ENCODE measurements at regions not wholly inside any gene's neighbourhood (a gene's known extent, or its start where the extent isn't known, plus 50 kb on each side); places are given as distances from the start of the nearest gene placed in this dataset.

- FAIRE-seq, result no peak
- Histone ChIP-seq H3K27me3 (ENCODE audit: control insufficient read depth in 1 of 2, insufficient read depth in 2 of 2, low read length in 2 of 2) (no peaks in the 10 kb centered on the region; a peak in 1 of 5 replicates), H3K4me2 (ENCODE audit: low read depth, low read length) (no peak overlapping the region), H3K4me1 (ENCODE audit: insufficient read depth, low read length) (peaks cover 17% of the 10 kb centered on the region), H4K20me1 (ENCODE audit: insufficient read depth, low read length) (no peaks in the 10 kb centered on the region), H2AFZ (ENCODE audit: low read length) (no peak overlapping the region), H3K4me3 (replicated peaks in 1 of 3; ENCODE audit: insufficient read depth in 1 of 3, low read depth in 2 of 3, low read length in 3 of 3) (no peak overlapping the region), H3K9me3 (ENCODE audit: low read length) (no peaks in the 10 kb centered on the region), H3K9ac (ENCODE audit: insufficient read depth, low read depth, low read length) (no peak overlapping the region), H3K36me3 (replicated peaks in 1 of 2; ENCODE audit: control insufficient read depth in 1 of 2, insufficient read depth in 2 of 2, low read length in 2 of 2) (no peaks in the 10 kb centered on the region), H3K79me2 (ENCODE audit: insufficient read depth, low read length) (no peaks in the 10 kb centered on the region), H3K27ac (ENCODE audit: extremely low read length, insufficient read depth, low read length) (no peak overlapping the region)
- WGBS (ENCODE audit: low lambda C conversion rate), result 18% methylated on average over 1 of the region's 1 CpG
- CTCF ChIA-PET (ENCODE audit: low intra/inter-chr PET ratio, low total read pairs), result no interaction called here
- POLR2A ChIA-PET, result no interaction called here
- ATAC-seq, result no peak
- intact Hi-C loops (cut with micrococcal nuclease; ENCODE audit: unreplicated experiment) (no loop called here), in situ Hi-C loops (cut with HindIII; ENCODE audit: extremely low pct_ligation_motif_present, low pct_unique_long_range_greater_than_20kb) (no loop called here)
- no peak for DNase-seq (ENCODE audit: low spot score)
- no TSS peak for BruUV-seq (replicated peaks)
- TF ChIP-seq ZNF496 (CRISPR knock-in tag; IDR thresholded peaks at IDR 0.05; ENCODE audit: insufficient replicate concordance), result no peak
Observed at GRCh38 chr2:57897920-57898319, 148.7 kb upstream of the VRK2 start.

GRCh38 chr2:57899898-57900297, 146.7 kb upstream of the VRK2 start:
- Histone ChIP-seq H2AFZ (ENCODE audit: low read length) (no peak overlapping the region), H4K20me1 (ENCODE audit: insufficient read depth, low read length) (no peaks in the 10 kb centered on the region), H3K9me3 (ENCODE audit: low read length) (no peaks in the 10 kb centered on the region), H3K27me3 (ENCODE audit: control insufficient read depth in 1 of 2, insufficient read depth in 2 of 2, low read length in 2 of 2) (no peaks in the 10 kb centered on the region; a peak in 1 of 5 replicates), H3K36me3 (replicated peaks in 1 of 2; ENCODE audit: control insufficient read depth in 1 of 2, insufficient read depth in 2 of 2, low read length in 2 of 2) (no peaks in the 10 kb centered on the region), H3K4me2 (ENCODE audit: low read depth, low read length) (no peak overlapping the region), H3K79me2 (ENCODE audit: insufficient read depth, low read length) (no peaks in the 10 kb centered on the region), H3K4me1 (ENCODE audit: insufficient read depth, low read length) (no peaks in the 10 kb centered on the region), H3K4me3 (replicated peaks in 1 of 3; ENCODE audit: insufficient read depth in 1 of 3, low read depth in 2 of 3, low read length in 3 of 3) (no peak overlapping the region), H3K9ac (ENCODE audit: insufficient read depth, low read depth, low read length) (no peak overlapping the region), H3K27ac (ENCODE audit: extremely low read length, insufficient read depth, low read length) (no peak overlapping the region)
- no TSS peak for BruUV-seq (replicated peaks)
- intact Hi-C loops (cut with micrococcal nuclease; ENCODE audit: unreplicated experiment), result loop anchor here (10.0 kb wide), 1 partner anchor 655 kb away; no protein-coding TSS in a partner anchor
- ChIA-PET CTCF (ENCODE audit: low intra/inter-chr PET ratio, low total read pairs) (no interaction called here), POLR2A (no interaction called here)
- ATAC-seq, result no peak
- no peak for DNase-seq (ENCODE audit: low spot score)
- 0% methylated on average over 1 of the region's 1 CpG for WGBS (ENCODE audit: low lambda C conversion rate)
- TF ChIP-seq HMG20B (CRISPR knock-in tag; conservative IDR thresholded peaks at IDR 0.05) (no peak), CREB1 (IDR thresholded peaks at IDR 0.05) (0 out of 2 replicates have a peak, but pooled peaks have one; percentile 5), CREB1 (CRISPR knock-in tag; IDR thresholded peaks at IDR 0.05) (no peak)
- no peak for FAIRE-seq
- in situ Hi-C loops (cut with HindIII; ENCODE audit: extremely low pct_ligation_motif_present, low pct_unique_long_range_greater_than_20kb), result no loop called here
